Activated CD4-positive, alpha-beta T cell treated with anti-CD3 and anti-CD28 coated beads for 36 hours (primary cell): ENCODE measurements at regions not wholly inside any gene's neighbourhood (a gene's known extent, or its start where the extent isn't known, plus 50 kb on each side); places are given as distances from the start of the nearest gene placed in this dataset.

ENCODE experiments used
- ATAC-seq: fragments of 200-7000 bp; cut with Tn5 transposase; one replicate; pipeline ENCODE4 v1.10.0; 2021; ENCODE audit warnings: mild to moderate bottlenecking, moderate library complexity
- CTCF ChIA-PET: fragments of 350-600 bp; sonication (Branson Sonifier 250); formaldehyde crosslinking; loops from one replicate; lab custom pipeline; 2021; ENCODE audit warnings: antibody characterized with exemption; lab: Charles Lee
- POLR2A ChIA-PET: fragments of 350-600 bp; sonication (Branson Sonifier 250); formaldehyde crosslinking; loops from one replicate; lab custom pipeline; 2021; ENCODE audit warnings: antibody characterized with exemption, inconsistent platforms; lab: Charles Lee
- DNase-seq: peaks from one replicate; pipeline ENCODE4 v3.0.0-alpha.2; 2020
- H3K27ac Mint-ChIP-seq: one replicate; pipeline ENCODE4 v1.8.0; 2021; ENCODE audit warnings: mixed read lengths
- H3K27me3 Mint-ChIP-seq: one replicate; pipeline ENCODE4 v1.8.0; 2021; ENCODE audit warnings: mixed read lengths
- H3K36me3 Mint-ChIP-seq: one replicate; pipeline ENCODE4 v1.8.0; 2021; ENCODE audit warnings: low read depth, mixed read lengths
- H3K4me1 Mint-ChIP-seq: one replicate; pipeline ENCODE4 v1.8.0; 2021; ENCODE audit warnings: mixed read lengths
- H3K4me3 Mint-ChIP-seq: one replicate; pipeline ENCODE4 v1.8.0; 2021; ENCODE audit warnings: mild to moderate bottlenecking, moderate library complexity, mixed read lengths
- H3K9me3 Mint-ChIP-seq: one replicate; pipeline ENCODE4 v1.8.0; 2021; ENCODE audit warnings: low read depth, mixed read lengths
- intact Hi-C, 2 experiments: fragments of 100-400 bp; cut with DNase I in 1 of 2; cut with micrococcal nuclease in 1 of 2; formaldehyde crosslinking; loops; one replicate each; pipeline versions ENCODE4 v1.14.2 to v1.15.1; 2022 to 2024; cut with DNase I, micrococcal nuclease

DNA sequence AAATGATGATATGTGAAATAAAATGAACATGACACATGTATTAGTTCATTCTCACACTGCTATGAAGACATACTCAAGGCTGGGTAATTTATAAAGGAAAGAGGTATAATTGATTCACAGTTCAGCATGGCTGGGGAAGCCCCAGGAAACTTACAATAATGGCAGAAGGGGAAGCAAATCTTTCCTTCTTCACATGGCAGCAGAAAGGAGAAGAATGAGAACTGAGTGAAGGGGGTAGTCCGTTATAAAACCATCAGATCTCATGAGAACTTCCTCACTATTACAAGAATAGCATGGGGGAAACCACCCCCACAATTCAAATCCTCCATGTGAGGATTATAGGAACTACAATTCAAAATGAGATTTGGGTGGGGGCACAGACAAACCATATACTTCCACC is 243.9 kb upstream of the GYPA start:
- no peak overlapping the region for H3K27ac Mint-ChIP-seq
- H3K4me3 Mint-ChIP-seq: no peak overlapping the region
- ATAC-seq (no peak), DNase-seq (no peak)
- no peaks in the 10 kb centered on the region for H3K4me1 Mint-ChIP-seq
- H3K27me3 Mint-ChIP-seq: peaks cover 2% of the 10 kb centered on the region
- peaks cover 5% of the 10 kb centered on the region for H3K9me3 Mint-ChIP-seq
- ChIA-PET CTCF (no interaction called here), POLR2A (no interaction called here)
- no peaks in the 10 kb centered on the region for H3K36me3 Mint-ChIP-seq
- intact Hi-C loops: no loop called here

- ChIA-PET CTCF (no interaction called here), POLR2A (no interaction called here)
- Mint-ChIP-seq H3K36me3 (no peaks in the 10 kb centered on the region), H3K27ac (no peak overlapping the region), H3K4me3 (no peak overlapping the region), H3K27me3 (no peaks in the 10 kb centered on the region), H3K9me3 (no peaks in the 10 kb centered on the region), H3K4me1 (no peaks in the 10 kb centered on the region)
- intact Hi-C loops: no loop called here
- ATAC-seq: no peak
- DNase-seq: no peak
Observed at GRCh38 chr4:144399927-144400326, 246.0 kb upstream of the HHIP start.

DNA sequence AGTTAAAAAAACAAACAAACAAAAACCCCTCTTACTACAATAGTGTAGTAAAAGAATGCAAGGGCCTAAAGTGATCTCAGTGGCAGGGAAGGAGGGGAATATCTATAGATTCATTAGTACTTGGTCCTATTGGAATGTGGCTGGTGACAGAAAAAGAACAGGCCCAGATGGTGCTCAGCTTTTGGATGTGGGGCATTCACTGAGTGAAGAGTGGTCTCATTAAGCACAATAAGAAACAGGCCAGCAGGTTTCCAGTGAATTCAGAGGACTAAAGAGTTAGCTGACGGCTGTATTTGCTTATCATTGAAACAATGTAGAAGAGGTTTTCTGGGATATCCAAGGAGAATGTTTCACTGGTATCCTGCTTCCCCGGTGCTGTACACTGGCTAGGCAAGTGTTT is 243.8 kb upstream of the HHIP start:
- no peak overlapping the region for H3K4me3 Mint-ChIP-seq
- H3K36me3 Mint-ChIP-seq: no peaks in the 10 kb centered on the region
- ATAC-seq (no peak), DNase-seq (no peak)
- no peaks in the 10 kb centered on the region for H3K4me1 Mint-ChIP-seq
- ChIA-PET CTCF (interaction anchor here (1.0 kb wide), 1 partner anchor 11 kb away, joined by 3 read pairs; no protein-coding TSS in a partner anchor), POLR2A (no interaction called here)
- H3K27ac Mint-ChIP-seq: no peak overlapping the region
- H3K27me3 Mint-ChIP-seq: no peaks in the 10 kb centered on the region
- H3K9me3 Mint-ChIP-seq: no peaks in the 10 kb centered on the region
- intact Hi-C loops: no loop called here

DNA sequence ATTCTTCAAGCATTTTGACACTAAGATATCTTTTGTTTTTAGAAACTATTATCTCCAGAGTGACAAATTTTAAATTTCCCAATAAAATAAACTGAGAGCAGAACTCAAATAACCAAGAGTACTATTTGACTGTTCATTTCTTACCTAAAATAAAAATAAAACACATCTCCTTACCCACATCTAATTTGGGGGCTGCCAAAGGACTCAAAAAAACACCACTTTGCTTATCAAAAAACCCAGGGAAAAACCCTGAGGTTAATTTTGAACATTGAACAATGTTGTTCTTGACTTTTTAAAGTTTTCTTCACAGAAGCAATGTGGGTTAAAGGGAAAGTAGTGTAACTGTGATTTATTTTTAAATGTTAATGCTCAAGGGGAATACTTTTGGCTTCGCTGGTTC is 243.0 kb upstream of the HHIP start:
- intact Hi-C loops: no loop called here
- ChIA-PET POLR2A (no interaction called here), CTCF (no interaction called here)
- ATAC-seq: no peak
- Mint-ChIP-seq H3K4me3 (no peak overlapping the region), H3K9me3 (no peaks in the 10 kb centered on the region), H3K4me1 (no peaks in the 10 kb centered on the region), H3K27me3 (no peaks in the 10 kb centered on the region), H3K36me3 (no peaks in the 10 kb centered on the region), H3K27ac (no peak overlapping the region)
- DNase-seq: no peak

- ChIA-PET CTCF (no interaction called here), POLR2A (no interaction called here)
- no peaks in the 10 kb centered on the region for H3K27me3 Mint-ChIP-seq
- ATAC-seq (no peak), DNase-seq (no peak)
- intact Hi-C loops: no loop called here
- no peaks in the 10 kb centered on the region for H3K9me3 Mint-ChIP-seq
- no peaks in the 10 kb centered on the region for H3K36me3 Mint-ChIP-seq
- no peak overlapping the region for H3K27ac Mint-ChIP-seq
- H3K4me1 Mint-ChIP-seq: no peaks in the 10 kb centered on the region
- no peak overlapping the region for H3K4me3 Mint-ChIP-seq
Observed at GRCh38 chr4:144403893-144404292, 242.1 kb upstream of the HHIP start.

GRCh38 chr4:144409525-144409924 is 236.4 kb upstream of the HHIP start:
- no peaks in the 10 kb centered on the region for H3K27me3 Mint-ChIP-seq
- CTCF ChIA-PET: no interaction called here

DNA sequence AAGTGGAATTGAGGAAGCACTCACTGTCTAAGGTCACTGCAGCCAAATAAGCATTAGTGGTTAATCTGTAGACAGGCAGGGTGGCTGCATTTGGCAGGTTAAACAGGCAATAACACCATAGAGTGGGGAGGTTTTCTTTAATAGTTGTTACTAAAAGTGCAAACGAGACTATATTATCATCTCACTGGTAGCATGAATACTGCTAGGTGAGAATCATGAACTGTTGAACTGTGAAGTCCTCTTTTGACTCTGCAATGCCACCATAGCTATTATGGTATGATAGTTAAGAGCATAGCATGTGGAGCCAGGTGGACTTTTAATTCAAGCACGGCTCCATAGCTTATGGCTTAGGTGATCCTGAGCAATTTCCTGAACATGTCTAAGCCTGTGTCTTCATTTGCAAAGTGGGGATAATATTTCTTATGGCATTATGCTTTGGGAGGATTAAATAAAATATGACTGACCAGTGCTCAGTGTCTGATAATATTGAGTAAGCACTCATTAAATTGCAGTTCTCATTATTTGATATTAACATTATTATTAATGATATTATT is 235.6 kb upstream of the HHIP start:
- CTCF ChIA-PET: no interaction called here
- H3K4me3 Mint-ChIP-seq: no peak overlapping the region
- DNase-seq: no peak
- no peak for ATAC-seq
- POLR2A ChIA-PET: no interaction called here
- H3K27ac Mint-ChIP-seq: no peak overlapping the region
- no peaks in the 10 kb centered on the region for H3K36me3 Mint-ChIP-seq
- H3K27me3 Mint-ChIP-seq: no peaks in the 10 kb centered on the region
- H3K4me1 Mint-ChIP-seq: no peaks in the 10 kb centered on the region
- H3K9me3 Mint-ChIP-seq: no peaks in the 10 kb centered on the region
- intact Hi-C loops: no loop called here

More at GRCh38 chr4:144409525-144409924, 236.4 kb upstream of the HHIP start:
- POLR2A ChIA-PET: no interaction called here
- ATAC-seq (no peak), DNase-seq (no peak)
- no peaks in the 10 kb centered on the region for H3K4me1 Mint-ChIP-seq
- no peak overlapping the region for H3K27ac Mint-ChIP-seq
- no peaks in the 10 kb centered on the region for H3K9me3 Mint-ChIP-seq
- intact Hi-C loops: no loop called here
- no peak overlapping the region for H3K4me3 Mint-ChIP-seq
- no peaks in the 10 kb centered on the region for H3K36me3 Mint-ChIP-seq

GRCh38 chr4:144411119-144411518 is 234.8 kb upstream of the HHIP start:
- CTCF ChIA-PET: no interaction called here
- DNase-seq (no peak), ATAC-seq (no peak)
- intact Hi-C loops: no loop called here
- no peaks in the 10 kb centered on the region for H3K27me3 Mint-ChIP-seq
- no peaks in the 10 kb centered on the region for H3K9me3 Mint-ChIP-seq
- POLR2A ChIA-PET: no interaction called here
- no peaks in the 10 kb centered on the region for H3K36me3 Mint-ChIP-seq
- H3K4me3 Mint-ChIP-seq: no peak overlapping the region
- H3K4me1 Mint-ChIP-seq: no peaks in the 10 kb centered on the region
- H3K27ac Mint-ChIP-seq: no peak overlapping the region

- ATAC-seq: peak; percentile 33
- H3K27ac Mint-ChIP-seq: no peak overlapping the region
- no peaks in the 10 kb centered on the region for H3K4me1 Mint-ChIP-seq
- no peaks in the 10 kb centered on the region for H3K9me3 Mint-ChIP-seq
- H3K4me3 Mint-ChIP-seq: no peak overlapping the region
- POLR2A ChIA-PET: no interaction called here
- no peaks in the 10 kb centered on the region for H3K36me3 Mint-ChIP-seq
- H3K27me3 Mint-ChIP-seq: no peaks in the 10 kb centered on the region
- intact Hi-C loops: no loop called here
- CTCF ChIA-PET: no interaction called here
- no peak for DNase-seq
Observed at GRCh38 chr4:144411700-144412099, 234.3 kb upstream of the HHIP start.

- intact Hi-C loops: no loop called here
- Mint-ChIP-seq H3K4me3 (no peak overlapping the region), H3K27ac (no peak overlapping the region), H3K4me1 (no peaks in the 10 kb centered on the region), H3K36me3 (no peaks in the 10 kb centered on the region), H3K27me3 (no peaks in the 10 kb centered on the region), H3K9me3 (no peaks in the 10 kb centered on the region)
- POLR2A ChIA-PET: no interaction called here
- no peak for ATAC-seq
- CTCF ChIA-PET: no interaction called here
- DNase-seq: no peak
Observed at GRCh38 chr4:144421056-144421455, 224.9 kb upstream of the HHIP start.

GRCh38 chr4:144421839-144422565 is 224.0 kb upstream of the HHIP start:
- ChIA-PET CTCF (no interaction called here), POLR2A (no interaction called here)
- Mint-ChIP-seq H3K36me3 (no peaks in the 10 kb centered on the region), H3K27ac (no peak overlapping the region), H3K4me3 (no peak overlapping the region), H3K9me3 (no peaks in the 10 kb centered on the region), H3K4me1 (no peaks in the 10 kb centered on the region), H3K27me3 (no peaks in the 10 kb centered on the region)
- ATAC-seq (no peak), DNase-seq (no peak)
- intact Hi-C loops: no loop called here

- intact Hi-C loops: no loop called here
- no peak for DNase-seq
- Mint-ChIP-seq H3K4me3 (no peak overlapping the region), H3K27me3 (no peaks in the 10 kb centered on the region), H3K4me1 (no peaks in the 10 kb centered on the region), H3K27ac (no peak overlapping the region), H3K36me3 (no peaks in the 10 kb centered on the region), H3K9me3 (no peaks in the 10 kb centered on the region)
- ATAC-seq: no peak
- ChIA-PET CTCF (no interaction called here), POLR2A (no interaction called here)
Observed at GRCh38 chr4:144423930-144424329, 222.0 kb upstream of the HHIP start.
